ENCODE measurements at regions not wholly inside any gene's neighbourhood (a gene's known extent, or its start where the extent isn't known, plus 50 kb on each side); places are given as distances from the start of the nearest gene placed in this dataset.

DNA sequence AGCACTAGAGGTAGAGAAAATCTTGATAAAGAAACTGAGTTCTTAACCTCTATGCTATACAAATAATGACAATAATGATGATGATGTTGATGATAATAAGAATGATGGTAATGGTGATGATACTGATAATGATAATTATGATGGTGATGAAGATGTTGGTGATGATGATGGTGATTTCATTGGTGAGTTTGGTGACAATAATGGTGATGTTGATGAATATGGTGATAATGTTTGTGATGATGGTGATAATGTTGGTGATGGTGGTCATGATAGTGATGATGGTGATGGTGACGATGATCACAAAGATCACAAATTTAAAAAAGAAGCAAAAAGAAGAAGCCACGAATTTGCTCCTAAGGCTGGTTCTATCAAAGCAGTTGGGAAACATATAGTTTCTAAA is 519.0 kb upstream of the C16orf82 start:
- no peaks in the 10 kb centered on the region for H3K36me3 ChIP-seq (ENCODE audit: control insufficient read depth, insufficient read depth, low read length)
- no peaks in the 10 kb centered on the region for H3K27me3 ChIP-seq (ENCODE audit: control insufficient read depth, insufficient read depth, low read length)
- DNase-seq (ENCODE audit: low read depth), result no peak
- no peak for FAIRE-seq
- no peak overlapping the region for H3K4me3 ChIP-seq (ENCODE audit: low read depth, low read length)
- TF ChIP-seq, protein P1, sequence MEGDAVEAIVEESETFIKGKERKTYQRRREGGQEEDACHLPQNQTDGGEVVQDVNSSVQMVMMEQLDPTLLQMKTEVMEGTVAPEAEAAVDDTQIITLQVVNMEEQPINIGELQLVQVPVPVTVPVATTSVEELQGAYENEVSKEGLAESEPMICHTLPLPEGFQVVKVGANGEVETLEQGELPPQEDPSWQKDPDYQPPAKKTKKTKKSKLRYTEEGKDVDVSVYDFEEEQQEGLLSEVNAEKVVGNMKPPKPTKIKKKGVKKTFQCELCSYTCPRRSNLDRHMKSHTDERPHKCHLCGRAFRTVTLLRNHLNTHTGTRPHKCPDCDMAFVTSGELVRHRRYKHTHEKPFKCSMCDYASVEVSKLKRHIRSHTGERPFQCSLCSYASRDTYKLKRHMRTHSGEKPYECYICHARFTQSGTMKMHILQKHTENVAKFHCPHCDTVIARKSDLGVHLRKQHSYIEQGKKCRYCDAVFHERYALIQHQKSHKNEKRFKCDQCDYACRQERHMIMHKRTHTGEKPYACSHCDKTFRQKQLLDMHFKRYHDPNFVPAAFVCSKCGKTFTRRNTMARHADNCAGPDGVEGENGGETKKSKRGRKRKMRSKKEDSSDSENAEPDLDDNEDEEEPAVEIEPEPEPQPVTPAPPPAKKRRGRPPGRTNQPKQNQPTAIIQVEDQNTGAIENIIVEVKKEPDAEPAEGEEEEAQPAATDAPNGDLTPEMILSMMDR (IDR thresholded peaks at IDR 0.05; ENCODE audit: insufficient read depth, low read length, severe bottlenecking), result no peak

DNA sequence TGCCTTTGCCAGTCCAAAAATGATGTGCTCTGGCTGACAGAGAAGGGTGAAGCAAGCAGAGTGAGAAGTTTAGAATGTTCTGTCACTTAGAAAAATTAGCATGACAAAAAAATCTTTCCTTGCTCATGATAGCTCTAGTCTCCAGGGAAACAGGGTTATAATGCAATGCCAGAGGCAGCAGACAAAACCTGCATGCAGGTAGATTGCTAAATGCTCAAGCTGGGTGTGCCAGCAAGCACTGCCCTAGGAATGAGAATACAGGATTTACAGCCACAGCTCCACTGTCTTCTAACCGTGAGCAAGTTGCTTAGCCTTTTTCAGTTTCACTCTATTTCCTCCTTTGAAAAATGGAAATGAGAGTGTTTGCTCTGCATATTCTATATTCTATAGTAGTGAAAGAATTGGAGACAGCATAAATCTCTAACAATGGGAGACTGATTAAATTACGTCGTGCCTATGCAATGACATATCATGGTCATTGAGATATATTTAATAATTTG is 516.6 kb upstream of the C16orf82 start:
- FAIRE-seq (no peak), DNase-seq (ENCODE audit: low read depth) (no peak)
- Histone ChIP-seq H3K36me3 (ENCODE audit: control insufficient read depth, insufficient read depth, low read length) (no peaks in the 10 kb centered on the region), H3K4me3 (ENCODE audit: low read depth, low read length) (no peak overlapping the region), H3K27me3 (ENCODE audit: control insufficient read depth, insufficient read depth, low read length) (no peaks in the 10 kb centered on the region)
- TF ChIP-seq, protein P1 (IDR thresholded peaks at IDR 0.05; ENCODE audit: insufficient read depth, low read length, severe bottlenecking), result no peak

DNA sequence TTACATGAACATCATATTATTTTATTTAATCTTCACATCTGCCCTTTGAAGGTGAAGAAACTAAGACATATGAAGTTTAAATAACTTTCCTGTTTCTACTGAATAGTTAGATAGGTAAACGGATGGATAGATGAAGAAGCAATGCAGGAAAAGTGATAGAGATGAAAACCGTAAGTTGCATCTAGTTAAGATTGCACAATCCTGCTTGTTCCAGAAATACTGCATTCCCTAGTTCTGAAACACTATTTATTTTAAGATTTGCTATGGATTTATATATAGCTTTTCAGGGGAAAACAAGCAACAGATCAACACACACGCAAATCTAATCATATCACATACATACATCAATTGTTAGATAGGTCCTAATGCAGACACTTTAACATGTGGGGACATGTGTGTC is 512.7 kb upstream of the C16orf82 start:
- no peaks in the 10 kb centered on the region for H3K27me3 ChIP-seq (ENCODE audit: control insufficient read depth, insufficient read depth, low read length)
- no peak for DNase-seq (ENCODE audit: low read depth)
- H3K36me3 ChIP-seq (ENCODE audit: control insufficient read depth, insufficient read depth, low read length), result no peaks in the 10 kb centered on the region
- FAIRE-seq, result no peak
- no peak overlapping the region for H3K4me3 ChIP-seq (ENCODE audit: low read depth, low read length)
- TF ChIP-seq, protein P1 (IDR thresholded peaks at IDR 0.05; ENCODE audit: insufficient read depth, low read length, severe bottlenecking), result no peak

DNA sequence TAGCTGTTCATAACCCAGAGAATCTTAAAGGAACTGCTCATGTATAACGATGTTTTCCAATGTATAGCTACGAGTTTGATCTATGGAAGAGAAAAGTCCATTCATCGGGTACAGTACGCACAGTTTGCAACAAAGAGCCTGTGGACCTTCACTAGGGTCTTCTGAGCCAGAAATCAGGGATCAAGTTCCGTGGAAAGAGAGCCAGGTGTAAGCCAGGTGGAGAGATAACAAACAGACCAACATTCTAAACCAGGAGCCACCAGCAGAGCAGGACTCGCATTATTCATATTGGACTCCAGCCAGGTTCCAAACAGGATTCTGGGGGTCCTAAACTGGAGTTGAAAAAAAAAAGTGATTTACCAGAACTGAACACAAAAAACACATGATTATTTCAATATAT is 505.4 kb upstream of the C16orf82 start:
- DNase-seq (ENCODE audit: low read depth) (no peak), FAIRE-seq (no peak)
- TF ChIP-seq, protein P1 (IDR thresholded peaks at IDR 0.05; ENCODE audit: insufficient read depth, low read length, severe bottlenecking), result no peak
- H3K4me3 ChIP-seq (ENCODE audit: low read depth, low read length), result no peak overlapping the region
- H3K36me3 ChIP-seq (ENCODE audit: control insufficient read depth, insufficient read depth, low read length), result no peaks in the 10 kb centered on the region
- no peaks in the 10 kb centered on the region for H3K27me3 ChIP-seq (ENCODE audit: control insufficient read depth, insufficient read depth, low read length)

DNA sequence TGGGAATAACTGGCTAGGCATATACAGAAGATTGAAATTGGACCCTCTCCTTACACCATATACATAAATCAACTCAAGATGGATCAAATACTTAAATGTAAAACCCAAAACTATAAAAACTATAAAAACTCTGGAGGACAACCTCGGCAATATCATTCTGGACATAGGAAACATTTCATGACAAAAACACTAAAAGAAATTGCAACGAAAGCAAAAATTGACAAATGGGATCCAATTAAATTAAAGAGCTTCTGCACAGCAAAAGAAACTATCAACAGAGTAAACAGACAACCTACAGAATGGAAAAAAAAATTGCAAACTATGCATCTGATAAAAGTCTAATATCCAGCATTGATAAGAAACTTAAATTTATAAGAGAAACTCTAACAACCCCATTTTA is 503.7 kb upstream of the C16orf82 start:
- no peak for DNase-seq (ENCODE audit: low read depth)
- no peaks in the 10 kb centered on the region for H3K36me3 ChIP-seq (ENCODE audit: control insufficient read depth, insufficient read depth, low read length)
- H3K27me3 ChIP-seq (ENCODE audit: control insufficient read depth, insufficient read depth, low read length), result no peaks in the 10 kb centered on the region
- no peak for FAIRE-seq
- TF ChIP-seq, protein P1 (IDR thresholded peaks at IDR 0.05; ENCODE audit: insufficient read depth, low read length, severe bottlenecking), result no peak
- H3K4me3 ChIP-seq (ENCODE audit: low read depth, low read length), result no peak overlapping the region

DNA sequence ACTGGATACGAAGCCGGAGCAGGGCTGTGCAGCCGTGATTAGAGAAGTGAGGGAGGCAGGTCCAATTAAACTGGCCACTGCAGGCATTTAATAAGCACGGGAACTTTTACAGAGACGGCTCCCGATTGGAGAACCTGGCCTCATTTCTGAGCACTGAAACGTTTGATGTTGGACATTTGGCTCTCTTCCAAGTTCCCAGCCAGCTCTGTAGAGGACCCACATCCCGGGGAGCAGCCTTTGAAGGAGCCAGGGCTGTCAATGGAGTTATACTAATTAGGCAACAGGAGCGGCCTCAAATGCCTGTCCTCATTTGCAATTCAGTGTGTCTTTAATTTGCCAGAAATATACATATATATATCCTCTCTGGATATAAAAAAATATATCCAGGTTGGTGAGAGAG is 499.4 kb upstream of the C16orf82 start:
- no peak for FAIRE-seq
- TF ChIP-seq, protein P1 (IDR thresholded peaks at IDR 0.05; ENCODE audit: insufficient read depth, low read length, severe bottlenecking), result no peak

More for the DNA sequence above, 499.4 kb upstream of the C16orf82 start:
- no peaks in the 10 kb centered on the region for H3K27me3 ChIP-seq (ENCODE audit: control insufficient read depth, insufficient read depth, low read length)
- H3K36me3 ChIP-seq (ENCODE audit: control insufficient read depth, insufficient read depth, low read length), result no peaks in the 10 kb centered on the region
- H3K4me3 ChIP-seq (ENCODE audit: low read depth, low read length), result no peak overlapping the region
- DNase-seq (ENCODE audit: low read depth), result no peak

All from bronchial epithelial cell (primary cell).